ENCODE measurements at regions not wholly inside any gene's neighbourhood (a gene's known extent, or its start where the extent isn't known, plus 50 kb on each side); places are given as distances from the start of the nearest gene placed in this dataset.
"Not testable (repeated sequence)": the region's sequence is repeated elsewhere in the genome, so short reads cannot be mapped to it uniquely, and the experiment has no call there.

DNA sequence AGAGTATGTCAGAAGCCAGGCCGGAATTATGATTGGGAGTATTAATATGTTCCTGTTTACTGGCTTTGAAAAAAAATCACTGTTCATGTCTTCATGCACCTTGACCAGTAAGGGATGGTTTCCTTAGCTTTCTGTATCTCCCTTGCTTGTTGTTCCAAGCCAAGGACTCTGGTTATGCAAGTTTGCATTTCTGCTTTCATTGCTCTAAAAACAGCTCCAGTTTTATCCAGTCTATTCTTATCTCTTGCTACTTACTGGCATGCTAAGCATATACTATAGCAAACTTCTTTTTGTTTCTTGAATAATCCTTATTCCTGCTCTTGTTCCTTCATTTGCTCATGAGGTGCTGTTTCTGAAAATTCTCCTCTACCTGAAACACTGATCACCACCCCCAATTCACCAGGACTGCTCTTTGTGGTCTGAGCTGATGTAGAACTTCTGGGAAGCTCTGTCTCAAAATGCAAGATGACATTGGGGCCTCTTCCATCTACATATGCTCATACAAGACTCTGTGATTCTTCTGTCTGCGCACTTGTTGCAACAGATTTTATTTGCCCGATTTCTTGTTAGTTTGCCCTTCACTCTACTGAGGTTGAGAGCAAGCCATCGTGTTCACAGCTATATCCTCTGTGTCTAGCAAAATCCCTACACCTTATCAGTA is 173.0 kb downstream of the EBLN2 start:
- DNase-seq: no peak

DNA sequence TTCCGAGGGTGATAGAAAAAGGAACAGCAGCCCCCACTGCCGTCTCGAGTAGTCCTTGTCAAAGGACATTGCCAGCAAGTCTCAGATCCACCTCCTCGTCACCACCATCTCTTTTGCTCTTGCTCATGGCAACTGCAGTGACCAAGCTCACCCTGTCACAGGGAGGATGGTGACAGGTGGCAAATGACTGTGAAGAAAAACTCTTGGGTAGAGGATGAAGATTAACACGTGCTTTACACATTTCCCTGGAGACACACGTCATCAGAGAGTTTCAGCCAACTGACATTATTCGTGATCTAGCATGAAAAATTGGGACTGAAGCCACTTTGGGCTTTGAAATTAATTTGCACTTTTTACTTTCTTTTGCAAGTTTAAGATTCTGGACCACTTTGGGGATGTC is 174.3 kb downstream of the EBLN2 start:
- no peak for DNase-seq

DNA sequence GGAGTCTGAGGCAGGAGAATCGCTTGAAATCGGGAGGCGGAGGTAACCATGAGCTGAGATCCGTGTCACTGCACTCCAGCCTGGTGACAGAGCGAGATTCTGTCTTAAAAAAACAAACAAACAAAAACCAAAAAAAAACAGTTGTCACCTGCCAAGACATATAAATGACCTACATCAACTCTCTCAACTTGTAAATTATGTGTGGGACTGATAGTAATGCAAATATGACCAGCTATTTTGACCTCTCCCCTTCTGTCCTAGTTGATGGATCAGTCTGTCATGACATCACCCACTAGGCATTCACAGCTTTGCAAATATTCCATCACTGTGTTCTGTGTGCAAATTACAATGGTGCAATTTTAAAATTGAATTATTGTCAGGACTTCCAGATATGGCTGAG is 175.4 kb downstream of the EBLN2 start:
- no peak for DNase-seq

DNA sequence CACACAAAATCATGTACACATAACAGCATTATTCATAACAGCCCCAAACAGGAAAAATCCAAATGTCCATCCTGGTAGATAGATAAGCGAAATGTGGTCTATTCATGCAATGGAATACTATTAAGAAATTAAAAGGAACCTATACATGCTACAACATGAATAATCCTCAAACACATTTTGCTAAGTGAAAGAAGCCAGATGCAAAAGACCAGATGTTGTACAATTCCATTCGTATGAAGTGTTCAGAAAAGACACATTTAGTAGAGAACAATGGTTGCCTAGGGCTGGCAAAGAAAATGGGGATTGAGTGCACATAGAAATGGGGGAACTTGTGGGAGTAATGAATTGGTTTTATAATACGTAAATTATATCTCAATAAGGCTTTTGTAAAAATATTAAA is 182.3 kb downstream of the EBLN2 start:
- no peak for DNase-seq

DNA sequence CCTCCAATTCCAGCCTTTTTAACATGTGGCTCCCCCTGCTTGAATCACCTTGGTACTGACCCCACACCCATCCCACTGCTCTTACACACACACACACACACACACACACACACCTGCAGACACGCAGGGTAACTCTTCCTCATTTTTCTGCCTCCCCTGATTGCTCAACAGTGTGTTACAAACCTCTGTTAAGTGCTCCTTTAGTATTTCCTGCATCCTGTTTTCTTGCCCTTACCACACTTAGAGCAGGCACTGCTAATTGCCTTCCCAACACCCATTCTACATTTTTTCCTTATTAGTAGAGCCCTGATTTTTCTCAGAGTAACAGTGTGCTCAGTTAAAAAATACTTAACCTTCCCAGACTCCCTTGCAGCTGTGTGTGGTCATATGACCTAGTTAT is 184.0 kb downstream of the EBLN2 start:
- no peak for DNase-seq

DNA sequence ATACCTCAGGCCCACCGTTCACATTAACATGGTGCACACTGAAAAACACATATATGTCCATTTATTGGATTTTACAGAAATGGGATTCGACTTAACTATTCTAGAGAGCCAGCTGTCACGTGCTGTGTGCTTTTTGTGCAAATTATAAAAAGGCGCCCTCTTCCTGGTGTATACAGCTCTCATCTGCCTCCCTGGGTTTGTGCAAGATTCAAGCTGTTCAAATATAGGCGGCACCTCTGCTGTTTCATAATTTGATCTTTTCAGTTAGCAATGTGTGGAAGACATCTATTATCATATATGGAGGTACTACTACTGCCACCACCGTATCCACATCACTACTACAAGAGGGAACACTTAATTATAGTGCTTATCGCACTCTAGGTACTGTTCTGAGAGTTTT is 187.6 kb downstream of the EBLN2 start:
- no peak for DNase-seq

DNA sequence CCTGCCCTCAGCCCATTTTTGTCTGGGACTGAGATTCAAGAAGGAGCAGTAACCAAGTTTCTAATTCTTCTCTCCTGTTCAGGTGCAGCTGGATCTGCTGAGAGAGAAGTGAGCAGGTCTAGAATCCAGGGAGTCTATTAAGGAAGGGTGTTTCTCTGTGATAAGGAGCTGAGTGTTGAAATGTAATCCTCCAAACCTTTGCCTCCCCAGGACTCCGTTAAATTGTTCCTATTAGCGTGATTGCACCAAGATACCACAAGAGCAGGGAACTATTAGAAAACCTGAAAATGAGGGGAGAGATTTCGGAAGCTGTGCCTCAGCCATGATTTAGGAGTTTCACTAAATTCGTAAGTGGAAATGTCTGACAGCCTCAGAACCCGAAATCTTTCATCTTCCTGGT is 192.6 kb downstream of the EBLN2 start:
- DNase-seq: no peak

DNA sequence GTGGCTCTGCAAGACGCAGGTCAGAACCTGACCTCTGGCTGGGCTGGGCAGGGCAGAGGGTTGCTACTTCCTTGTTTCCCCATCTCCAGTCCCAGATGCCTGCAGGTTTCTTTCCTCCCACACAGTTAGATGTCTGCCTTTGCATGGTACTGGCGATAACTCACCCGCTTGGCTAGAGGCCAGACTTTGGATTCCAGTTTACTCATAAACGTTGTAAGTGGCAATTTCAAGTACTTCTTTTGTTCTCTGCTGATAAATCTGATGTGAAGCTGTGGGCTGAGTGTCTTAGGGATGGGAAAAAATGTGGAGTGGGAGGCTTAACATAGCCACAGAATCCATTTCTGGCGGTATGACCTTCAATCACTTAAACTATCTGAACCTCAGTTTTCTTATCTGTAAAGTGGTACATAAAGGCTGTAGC is 194.2 kb downstream of the EBLN2 start:
- DNase-seq: no peak

DNA sequence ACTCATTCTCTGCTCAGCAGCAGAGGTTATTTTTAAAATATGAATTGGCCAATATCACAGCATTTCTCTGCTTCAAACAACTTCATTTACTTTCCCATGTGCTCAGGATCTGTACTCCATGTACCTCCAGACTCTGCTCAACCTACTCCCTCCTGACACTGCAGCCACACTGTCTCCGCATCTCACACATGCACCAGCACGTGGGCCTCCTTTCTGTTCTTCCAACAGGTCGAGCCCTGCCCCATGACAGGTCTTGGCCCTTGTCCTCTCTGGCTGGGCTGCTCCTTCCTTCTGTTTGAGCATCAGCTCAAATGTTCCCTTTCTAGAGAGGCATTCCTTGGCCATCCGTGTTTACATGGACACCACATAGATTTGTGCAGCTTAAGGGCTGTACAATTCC is 195.7 kb downstream of the EBLN2 start:
- no peak for DNase-seq

DNA sequence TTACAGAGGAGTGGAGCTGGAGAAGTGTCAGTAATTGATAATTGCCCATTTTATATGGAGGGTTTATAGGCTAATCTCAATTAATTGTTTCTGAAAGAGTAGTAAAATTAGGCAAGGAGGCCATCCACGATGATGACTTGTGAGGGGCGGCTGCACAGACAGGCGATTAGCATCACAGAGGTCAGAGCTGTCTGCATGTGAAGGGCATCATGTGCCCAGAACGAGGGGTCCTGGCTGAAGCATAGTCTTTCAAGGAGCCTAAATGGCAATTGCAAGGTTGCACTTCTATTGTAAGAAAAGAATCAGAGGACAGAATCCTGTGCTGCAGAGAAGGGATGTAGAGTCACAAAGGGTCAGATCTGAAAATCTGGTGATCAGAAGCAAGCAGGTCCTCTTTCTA is 196.6 kb downstream of the EBLN2 start:
- DNase-seq: no peak

DNA sequence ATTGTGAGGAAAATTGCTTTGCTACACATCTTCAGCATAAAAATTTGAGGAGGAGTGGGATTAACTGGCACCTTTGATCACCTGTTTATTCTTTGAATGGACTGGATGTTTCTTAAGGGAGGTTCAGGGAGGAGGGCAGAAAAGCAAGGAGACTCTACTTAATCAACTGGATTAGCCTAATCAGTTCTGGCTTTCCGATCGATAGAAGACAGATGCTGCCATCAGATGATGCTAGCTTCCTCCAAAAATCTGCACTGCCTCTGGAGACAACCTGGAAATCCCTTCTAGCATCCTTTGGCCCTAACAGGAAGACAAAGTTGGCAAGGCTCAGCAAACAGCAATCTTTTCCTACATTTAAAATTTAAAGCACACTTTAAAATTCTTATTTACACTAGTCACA is 197.8 kb downstream of the EBLN2 start:
- DNase-seq: no peak

DNA sequence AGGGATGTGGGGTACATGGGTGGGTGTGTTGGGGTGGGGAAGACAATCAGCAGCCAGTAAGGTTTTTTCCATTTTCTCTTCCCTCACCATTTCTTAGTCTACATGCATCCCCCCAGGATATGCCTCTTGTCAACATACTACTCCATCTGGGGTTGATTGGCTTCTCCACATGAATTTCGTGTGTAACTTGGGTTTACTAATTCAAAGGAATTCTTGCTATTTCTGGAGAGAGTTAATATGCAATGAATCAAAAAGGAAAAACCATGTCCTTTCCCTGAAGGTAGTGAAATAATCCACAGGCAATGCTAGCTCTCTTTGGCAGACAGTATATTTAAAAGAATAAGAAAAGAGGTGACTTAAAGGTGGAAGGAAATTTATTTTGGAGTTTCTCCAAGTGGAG is 198.4 kb downstream of the EBLN2 start:
- DNase-seq: no peak

DNA sequence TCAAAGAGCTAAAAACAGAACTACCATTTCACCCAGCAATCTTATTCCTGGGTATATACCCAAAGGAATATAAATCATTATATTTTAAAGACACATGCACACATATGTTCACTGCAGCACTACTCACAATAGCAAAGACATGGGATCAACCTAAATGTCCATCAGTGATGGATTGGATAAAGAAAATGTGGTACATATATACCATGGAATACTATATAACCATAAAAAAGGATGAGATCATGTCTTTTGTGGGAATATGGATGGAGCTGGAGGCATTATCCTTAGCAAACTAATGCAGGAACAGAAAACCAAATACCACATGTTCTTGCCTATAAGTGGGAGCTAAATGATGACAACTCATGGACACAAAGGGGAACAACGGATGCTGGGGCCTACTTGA is 205.1 kb downstream of the EBLN2 start:
- DNase-seq: not testable (repeated sequence)

DNA sequence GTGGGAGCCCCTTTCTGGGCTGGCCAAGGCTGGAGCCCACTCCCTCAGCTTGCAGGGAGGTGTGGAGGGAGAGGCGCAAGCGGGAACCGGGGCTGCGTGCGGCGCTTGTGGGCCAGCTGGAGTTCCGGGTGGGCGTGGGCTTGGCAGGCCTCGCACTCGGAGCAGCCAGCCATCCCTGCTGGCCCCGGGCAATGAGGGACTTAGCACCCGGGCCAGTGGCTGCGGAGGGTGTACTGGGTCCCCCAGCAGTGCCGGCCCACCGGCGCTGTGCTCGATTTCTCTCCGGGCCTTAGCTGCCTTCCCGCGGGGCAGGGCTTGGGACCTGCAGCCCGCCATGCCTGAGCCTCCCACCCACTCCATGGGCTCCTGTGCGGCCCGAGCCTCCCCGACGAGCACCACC is 207.7 kb downstream of the EBLN2 start:
- not testable (repeated sequence) for DNase-seq

DNA sequence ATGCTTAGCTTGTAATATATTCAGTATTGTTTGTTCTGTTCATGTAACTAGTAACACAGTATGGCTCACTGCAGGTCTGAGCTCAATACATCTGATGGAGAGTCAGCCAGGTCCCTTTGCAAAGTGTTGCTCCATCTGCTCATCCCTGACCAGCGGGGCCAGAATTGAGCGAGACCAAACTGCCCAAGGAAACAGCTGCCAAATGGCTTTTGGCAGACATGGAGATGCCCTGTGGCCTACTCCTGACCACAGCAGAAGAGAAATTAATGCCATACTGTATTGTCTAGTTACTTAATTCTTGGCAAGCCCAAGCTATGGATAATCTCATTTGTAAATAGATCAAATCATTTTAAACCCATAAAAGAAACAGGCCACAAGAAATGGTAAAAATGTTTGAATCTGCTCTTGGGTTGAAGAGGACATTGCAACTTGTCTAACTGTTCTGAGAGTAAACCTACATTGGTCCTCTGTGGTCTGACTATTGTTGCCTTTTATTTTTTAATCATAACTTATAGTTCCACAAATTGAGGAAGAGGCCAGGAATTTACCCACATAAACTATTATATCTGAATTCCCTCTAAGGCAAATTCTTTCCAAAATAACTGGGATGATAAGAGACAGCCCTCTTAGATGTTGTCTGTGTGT is 209.5 kb downstream of the EBLN2 start:
- DNase-seq: no peak

DNA sequence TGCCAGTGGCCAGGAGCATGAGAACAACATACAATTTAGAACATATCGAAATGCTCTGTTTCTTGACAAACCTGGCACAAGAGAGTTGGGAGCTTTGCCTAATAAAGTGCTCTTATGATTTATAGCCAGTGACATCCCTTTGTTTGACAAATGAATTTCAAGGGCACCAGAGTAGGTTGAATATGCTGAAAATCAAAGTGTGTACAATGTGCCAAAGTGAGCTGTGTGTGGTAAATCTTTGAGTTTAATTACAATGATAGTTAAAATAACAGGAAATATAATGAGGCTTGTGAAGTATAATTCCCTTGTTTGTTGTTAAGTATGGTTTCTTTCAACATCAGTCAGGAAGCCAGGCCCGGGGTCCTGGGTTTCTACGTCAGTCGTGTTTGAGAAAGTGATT is 211.9 kb downstream of the EBLN2 start:
- DNase-seq: no peak

DNA sequence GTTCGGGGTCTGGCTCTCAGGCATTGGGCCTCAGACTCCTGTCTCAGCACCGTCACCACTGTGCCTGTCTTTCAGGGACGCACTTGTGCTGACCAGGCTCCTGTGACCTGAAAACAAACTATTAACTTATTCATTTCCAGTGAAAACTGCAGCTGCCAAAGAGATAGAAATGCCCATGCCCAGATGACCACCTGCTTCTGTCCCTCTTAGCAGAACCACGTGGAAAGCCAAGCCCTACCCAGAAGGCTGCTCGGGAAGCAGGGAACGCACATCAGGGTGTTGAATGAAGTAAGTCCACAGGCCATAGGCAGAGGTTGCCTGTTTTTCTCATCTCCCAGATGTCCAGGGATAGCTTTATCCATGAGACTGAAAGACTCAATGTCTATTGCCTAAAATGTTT is 219.3 kb downstream of the EBLN2 start:
- no peak for DNase-seq

DNA sequence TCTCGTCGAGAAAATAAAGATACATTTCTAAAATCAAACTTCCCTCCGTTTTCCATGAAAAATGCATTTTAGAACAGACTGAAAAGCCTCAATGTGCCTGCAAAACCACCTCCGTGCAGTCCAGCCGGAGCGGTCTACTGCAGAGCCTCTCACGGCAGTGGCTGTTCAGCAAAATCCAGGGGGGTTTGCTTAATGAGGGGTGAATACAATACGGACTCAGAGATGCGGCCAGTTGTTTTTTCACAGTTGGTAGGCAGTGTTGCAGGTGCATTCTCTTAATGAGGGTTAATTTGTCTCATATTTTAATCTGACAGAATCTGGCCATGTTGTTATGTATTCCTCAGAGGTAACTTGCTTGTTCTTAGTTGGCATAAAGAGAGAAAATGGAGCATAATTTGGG is 223.0 kb downstream of the EBLN2 start:
- no peak for DNase-seq

DNA sequence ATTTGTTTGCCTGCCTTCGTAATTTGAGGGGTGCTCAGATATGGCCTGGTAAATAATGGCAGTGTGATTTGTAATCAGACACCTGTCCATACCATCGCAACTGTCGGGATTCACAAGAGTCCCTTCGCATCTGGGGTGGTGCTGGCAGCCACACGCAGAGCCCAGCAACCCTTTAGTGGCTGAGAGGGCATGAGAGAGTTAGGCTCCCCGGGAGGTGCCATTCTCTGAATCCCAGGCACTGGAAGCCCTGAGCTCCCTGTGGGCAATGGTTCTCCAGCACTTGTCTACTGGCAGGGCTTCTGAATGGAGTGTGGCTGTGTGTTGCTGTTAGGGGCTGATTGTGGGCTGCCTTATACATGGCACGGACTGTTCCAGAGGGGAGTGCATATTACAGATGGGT is 230.1 kb downstream of the EBLN2 start:
- DNase-seq: no peak

DNA sequence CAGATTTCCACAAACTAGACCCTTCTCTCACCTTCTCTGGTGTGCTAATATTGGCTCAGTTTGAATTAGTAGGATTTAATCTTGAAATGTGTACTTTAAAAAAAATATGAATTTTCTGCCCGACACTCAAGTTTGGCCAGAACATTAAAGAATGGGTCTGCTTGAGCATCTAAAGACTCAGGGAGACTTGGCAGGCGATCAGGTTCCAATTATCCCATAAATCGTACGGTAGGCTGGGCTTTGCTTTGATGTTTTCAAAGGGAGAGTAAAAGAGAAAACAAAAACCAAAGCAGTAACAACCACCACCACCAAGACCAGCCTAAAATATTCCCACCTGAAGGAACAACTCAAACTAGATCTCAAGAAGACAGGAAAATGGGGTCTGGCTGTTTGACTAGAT is 230.8 kb downstream of the EBLN2 start:
- no peak for DNase-seq

DNA sequence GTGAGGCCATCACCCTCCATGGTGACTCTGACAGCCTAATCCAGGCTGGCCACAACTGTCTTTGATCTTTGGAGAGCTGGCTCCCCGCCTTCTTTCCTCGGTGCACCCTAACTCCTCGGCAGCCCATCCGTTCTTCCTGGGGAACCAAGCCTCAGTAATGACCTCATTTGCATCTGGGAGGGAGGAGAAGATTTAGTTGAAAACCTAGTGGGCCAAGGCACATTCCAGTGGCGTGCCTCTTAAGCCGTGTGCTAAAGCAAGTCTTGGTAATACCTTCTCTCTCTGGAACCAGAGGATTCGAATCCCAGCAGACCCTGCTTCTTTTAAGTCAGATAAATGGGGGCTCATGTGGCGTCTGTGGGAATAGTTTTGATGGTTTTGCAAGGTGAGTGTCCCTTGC is 233.1 kb downstream of the EBLN2 start:
- DNase-seq: no peak

DNA sequence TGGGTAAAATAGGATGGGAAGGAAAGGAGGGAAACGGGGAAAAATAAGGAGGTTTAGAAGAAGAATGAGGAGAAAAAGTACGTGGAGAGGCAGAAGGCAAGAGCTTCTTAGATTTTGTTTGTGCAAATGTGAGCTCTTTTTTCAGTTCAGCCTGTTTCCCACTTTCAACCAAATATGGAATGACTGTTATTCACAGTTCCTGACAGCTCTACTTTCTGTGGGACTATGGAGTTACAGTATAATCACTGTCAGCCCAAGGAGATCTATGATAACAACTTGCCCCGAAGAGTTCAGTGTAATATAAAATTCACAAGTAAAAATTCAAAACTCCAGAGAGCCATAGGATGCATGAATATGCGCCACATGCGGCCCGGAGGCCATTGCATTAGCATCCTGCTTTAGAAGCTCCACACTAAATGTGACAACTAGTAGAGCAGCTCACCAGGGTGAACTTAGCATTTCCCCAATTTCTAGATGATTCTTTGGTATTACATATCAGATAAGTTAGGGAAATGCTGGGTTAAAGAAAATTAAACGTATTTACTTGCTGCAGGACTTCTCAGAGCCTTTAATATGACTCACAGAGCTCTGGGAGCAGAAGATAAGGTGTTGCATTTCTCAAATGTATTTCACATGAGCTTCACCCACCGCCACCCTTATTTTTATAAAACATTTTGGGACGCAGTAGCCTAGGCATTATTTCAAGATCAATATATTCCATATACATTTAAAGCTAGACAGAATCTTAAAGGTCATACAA is 234.6 kb downstream of the EBLN2 start:
- DNase-seq: no peak

DNA sequence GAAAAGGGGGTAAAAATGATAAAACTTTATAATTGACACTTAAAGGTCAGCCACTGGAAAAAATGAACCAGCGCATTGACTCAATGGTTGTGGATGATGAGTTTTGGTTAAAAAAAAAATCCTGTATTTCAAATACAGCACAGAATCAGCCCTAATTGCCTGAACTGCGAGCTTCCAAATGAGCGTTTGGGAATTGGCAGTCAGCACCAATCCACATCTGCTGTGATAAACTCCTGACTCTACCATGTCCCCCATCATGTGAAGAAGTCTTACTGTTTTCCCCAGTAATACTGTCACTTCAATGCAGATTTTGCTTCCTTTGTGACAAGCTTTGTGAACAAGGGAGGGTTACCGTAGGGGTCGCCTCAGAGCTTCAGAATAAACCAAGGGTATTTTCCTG is 235.4 kb downstream of the EBLN2 start:
- DNase-seq: no peak

Measured in suppressor macrophage treated with lipopolysaccharide for 1 hour (primary cell).